CD8-positive, alpha-beta memory T cell (primary cell): ENCODE measurements at regions not wholly inside any gene's neighbourhood (a gene's known extent, or its start where the extent isn't known, plus 50 kb on each side); places are given as distances from the start of the nearest gene placed in this dataset.

Experiments
- CTCF ChIA-PET: fragments of 350-600 bp; sonication (Branson Sonifier 250); formaldehyde crosslinking; loops from one replicate; lab custom pipeline; 2021; ENCODE audit warnings: antibody characterized with exemption; lab: Charles Lee
- POLR2A ChIA-PET: fragments of 350-600 bp; sonication (Branson Sonifier 250); formaldehyde crosslinking; loops from one replicate; lab custom pipeline; 2021; ENCODE audit warnings: antibody characterized with exemption; lab: Charles Lee
- DNase-seq, 5 donors: peaks; one replicate each; pipeline versions ENCODE4 v3.0.0 to v3.0.0-alpha.2; 2020 to 2022; ENCODE audit warnings: mixed read lengths in 1 of 5
- H3K27ac ChIP-seq: one replicate; pipeline ENCODE4 v1.7.0; 2013; ENCODE audit warnings: low read depth, mild to moderate bottlenecking, low read length, moderate library complexity
- H3K27me3 ChIP-seq: 2 replicates; pipeline ENCODE4 v1.7.0; 2013; ENCODE audit warnings: low read length, mild to moderate bottlenecking; ENCODE audit not compliant: insufficient read depth, poor library complexity, severe bottlenecking
- H3K36me3 ChIP-seq: 2 replicates; pipeline ENCODE4 v1.7.0; 2013; ENCODE audit warnings: mild to moderate bottlenecking, low read length, moderate library complexity; ENCODE audit not compliant: insufficient read depth
- H3K4me1 ChIP-seq: 2 replicates; pipeline ENCODE4 v1.7.0; 2013; ENCODE audit warnings: mild to moderate bottlenecking, low read length, moderate library complexity; ENCODE audit not compliant: insufficient read depth
- H3K4me3 ChIP-seq: 2 replicates; pipeline ENCODE4 v1.7.0; 2013; ENCODE audit warnings: mild to moderate bottlenecking, low read length
- H3K9me3 ChIP-seq: 2 replicates; pipeline ENCODE4 v1.7.0; 2013; ENCODE audit warnings: mild to moderate bottlenecking, low read length
- H3K27ac Mint-ChIP-seq, 8 donors: one replicate each; pipeline ENCODE4 v1.8.0; 2020 to 2021; ENCODE audit warnings: mixed read lengths in 8 of 8, mild to moderate bottlenecking in 6 of 8, inconsistent platforms in 3 of 8, moderate library complexity in 3 of 8
- H3K27me3 Mint-ChIP-seq, 2 donors: one replicate each; pipeline ENCODE4 v1.8.0; 2020 to 2021; ENCODE audit warnings: mixed read lengths in 2 of 2, mild to moderate bottlenecking in 1 of 2, moderate library complexity in 1 of 2
- H3K36me3 Mint-ChIP-seq, 3 donors: one replicate each; pipeline ENCODE4 v1.8.0; 2020 to 2021; ENCODE audit warnings: mixed read lengths in 3 of 3, inconsistent platforms in 1 of 3, mild to moderate bottlenecking in 1 of 3
- H3K4me1 Mint-ChIP-seq, 3 donors: one replicate each; pipeline ENCODE4 v1.8.0; 2020 to 2021; ENCODE audit warnings: mixed read lengths in 3 of 3, inconsistent platforms in 1 of 3, mild to moderate bottlenecking in 1 of 3
- H3K4me3 Mint-ChIP-seq, 7 donors: one replicate each; pipeline ENCODE4 v1.8.0; 2020 to 2021; ENCODE audit warnings: mixed read lengths in 7 of 7, mild to moderate bottlenecking in 6 of 7, moderate library complexity in 4 of 7, inconsistent platforms in 2 of 7
- H3K9me3 Mint-ChIP-seq, 5 donors: one replicate each; pipeline ENCODE4 v1.8.0; 2020 to 2022; ENCODE audit warnings: mixed read lengths in 5 of 5, mild to moderate bottlenecking in 3 of 5, moderate library complexity in 2 of 5, inconsistent platforms in 1 of 5

DNA sequence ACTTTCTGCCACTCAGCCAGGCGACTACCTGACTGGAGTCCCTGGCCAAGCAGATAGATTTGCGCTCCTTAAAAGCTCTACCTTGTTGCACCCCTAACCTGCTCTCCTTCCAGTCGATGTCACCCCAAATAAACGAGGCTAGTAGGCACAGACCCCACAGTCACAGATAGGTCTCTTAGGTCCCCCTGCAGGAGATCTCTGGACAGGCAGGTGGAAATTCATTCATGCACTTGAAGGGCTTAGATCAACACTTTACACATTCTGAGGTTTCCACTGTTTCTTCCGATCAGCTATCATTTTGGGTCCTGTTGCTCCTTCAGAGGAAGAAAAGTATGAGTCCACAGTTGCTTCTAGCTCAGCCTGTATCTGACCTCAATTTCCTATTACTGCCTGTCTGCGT is 272.6 kb upstream of the FMN2 start:
- H3K4me3 ChIP-seq: no peak overlapping the region
- H3K27ac Mint-ChIP-seq: peak overlapping the region in 1 of 8 donors; percentile 32
- no peaks in the 10 kb centered on the region for H3K36me3 ChIP-seq
- H3K4me1 Mint-ChIP-seq: peaks cover 9 to 10% (median 9%) of the 10 kb centered on the region in 3 donors
- no peaks in the 10 kb centered on the region for H3K9me3 ChIP-seq
- H3K4me3 Mint-ChIP-seq: no peak overlapping the region
- H3K4me1 ChIP-seq: no peaks in the 10 kb centered on the region
- no peaks in the 10 kb centered on the region for H3K27me3 ChIP-seq
- H3K36me3 Mint-ChIP-seq: no peaks in the 10 kb centered on the region
- no peak for DNase-seq
- POLR2A ChIA-PET: interaction anchor here (0.6 kb wide), 1 partner anchor 277 kb away, joined by 3 read pairs; no protein-coding TSS in a partner anchor
- H3K27ac ChIP-seq: no peak overlapping the region
- CTCF ChIA-PET: interaction anchor here (1.2 to 1.7 kb wide), 3 partner anchors 17 to 234 kb away, joined by 3 to 4 read pairs (median 3); no protein-coding TSS in a partner anchor
- no peaks in the 10 kb centered on the region for H3K27me3 Mint-ChIP-seq
- H3K9me3 Mint-ChIP-seq: no peaks in the 10 kb centered on the region

DNA sequence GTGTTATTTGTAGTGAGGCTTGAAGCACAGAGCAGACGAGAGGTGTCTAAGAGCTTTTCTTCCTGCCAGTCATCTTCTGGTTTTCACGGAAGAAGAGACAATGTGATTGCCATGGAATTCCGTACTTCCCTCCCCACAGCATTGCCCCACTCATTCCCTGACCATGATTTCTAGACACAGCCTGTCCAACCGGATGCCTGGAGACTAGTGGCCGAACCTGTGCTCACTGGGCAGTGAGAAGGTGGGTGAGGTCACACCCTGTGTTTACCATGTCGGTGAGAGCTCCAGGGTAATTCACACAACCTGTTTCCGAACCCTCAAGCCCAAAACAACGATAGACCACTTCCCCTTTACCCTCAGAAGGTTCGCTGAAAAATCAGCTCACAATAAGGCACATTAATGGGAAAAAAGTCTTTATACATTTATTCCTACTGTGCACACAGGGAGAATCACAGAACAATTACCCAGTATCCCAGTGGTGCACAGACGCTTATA is 271.9 kb upstream of the FMN2 start:
- peaks cover 3 to 5% (median 5%) of the 10 kb centered on the region in 3 donors for H3K4me1 Mint-ChIP-seq
- H3K36me3 Mint-ChIP-seq: no peaks in the 10 kb centered on the region
- Histone ChIP-seq H3K4me1 (no peaks in the 10 kb centered on the region), H3K9me3 (no peaks in the 10 kb centered on the region), H3K27ac (no peak overlapping the region), H3K36me3 (no peaks in the 10 kb centered on the region), H3K27me3 (no peaks in the 10 kb centered on the region), H3K4me3 (no peak overlapping the region)
- H3K27me3 Mint-ChIP-seq: no peaks in the 10 kb centered on the region
- H3K27ac Mint-ChIP-seq: no peak overlapping the region
- ChIA-PET POLR2A (no interaction called here), CTCF (interaction anchor here (1.2 to 1.4 kb wide), 2 partner anchors 232 to 235 kb away, joined by 3 read pairs; no protein-coding TSS in a partner anchor)
- no peak for DNase-seq
- no peaks in the 10 kb centered on the region for H3K9me3 Mint-ChIP-seq
- no peak overlapping the region for H3K4me3 Mint-ChIP-seq

DNA sequence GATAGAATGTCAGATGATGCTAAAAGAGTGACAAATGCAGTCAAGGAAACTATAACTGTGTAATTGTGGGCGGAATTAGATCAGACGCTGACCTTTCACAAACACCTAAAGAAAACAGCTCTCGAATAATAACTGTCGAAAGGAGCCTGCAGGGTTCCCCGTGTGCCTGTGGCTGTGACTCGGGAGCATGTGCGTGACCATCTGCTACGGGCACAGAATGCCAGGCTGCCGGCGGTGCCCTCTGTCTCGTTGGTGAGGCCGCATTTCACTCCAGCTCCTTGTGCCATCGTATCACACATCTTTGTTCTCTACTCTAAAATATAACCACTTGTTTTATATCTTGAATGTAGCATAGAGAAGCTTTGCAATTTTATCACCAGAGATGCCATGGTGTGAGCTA is 267.8 kb upstream of the FMN2 start:
- CTCF ChIA-PET: no interaction called here
- H3K27me3 Mint-ChIP-seq: no peaks in the 10 kb centered on the region
- no peak overlapping the region for H3K27ac Mint-ChIP-seq

DNA sequence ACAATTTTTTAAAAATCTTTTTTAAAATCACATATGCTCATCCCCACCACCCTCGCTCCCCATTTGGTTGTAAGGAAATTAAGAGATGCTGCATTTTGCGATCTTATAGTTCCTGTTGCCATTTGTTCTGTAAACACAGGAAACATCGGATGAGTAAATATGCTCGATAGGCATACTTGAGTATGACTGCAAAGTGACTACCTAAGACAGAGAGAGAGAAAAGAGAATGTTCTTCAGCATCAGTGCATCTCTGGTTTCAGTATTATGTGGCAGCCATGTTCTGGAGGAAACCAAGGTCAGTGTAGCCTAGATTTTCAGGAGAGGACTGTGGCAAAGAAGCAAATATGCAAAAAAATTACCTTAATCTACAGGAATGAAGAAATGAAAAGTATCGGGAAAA is 265.5 kb upstream of the FMN2 start:
- Mint-ChIP-seq H3K4me1 (no peaks in the 10 kb centered on the region), H3K27ac (no peak overlapping the region), H3K27me3 (peaks cover 0 to 2% of the 10 kb centered on the region in 2 donors), H3K9me3 (no peaks in the 10 kb centered on the region), H3K36me3 (no peaks in the 10 kb centered on the region), H3K4me3 (no peak overlapping the region)
- DNase-seq: no peak
- H3K36me3 ChIP-seq: no peaks in the 10 kb centered on the region
- H3K4me1 ChIP-seq: no peaks in the 10 kb centered on the region
- H3K27me3 ChIP-seq: no peaks in the 10 kb centered on the region
- H3K4me3 ChIP-seq: no peak overlapping the region
- ChIA-PET POLR2A (no interaction called here), CTCF (no interaction called here)
- no peak overlapping the region for H3K27ac ChIP-seq
- H3K9me3 ChIP-seq: no peaks in the 10 kb centered on the region

More for the DNA sequence above, 267.8 kb upstream of the FMN2 start:
- H3K27me3 ChIP-seq: no peaks in the 10 kb centered on the region
- POLR2A ChIA-PET: no interaction called here
- Mint-ChIP-seq H3K36me3 (no peaks in the 10 kb centered on the region), H3K4me1 (no peaks in the 10 kb centered on the region), H3K9me3 (no peaks in the 10 kb centered on the region), H3K4me3 (no peak overlapping the region)
- DNase-seq: no peak
- H3K9me3 ChIP-seq: no peaks in the 10 kb centered on the region
- H3K4me1 ChIP-seq: no peaks in the 10 kb centered on the region
- H3K4me3 ChIP-seq: no peak overlapping the region
- no peaks in the 10 kb centered on the region for H3K36me3 ChIP-seq
- H3K27ac ChIP-seq: no peak overlapping the region

GRCh38 chr1:239826736-239827135 is 264.9 kb upstream of the FMN2 start:
- no peak for DNase-seq
- Mint-ChIP-seq H3K27ac (no peak overlapping the region), H3K36me3 (no peaks in the 10 kb centered on the region), H3K4me1 (no peaks in the 10 kb centered on the region), H3K27me3 (peaks cover 0 to 2% of the 10 kb centered on the region in 2 donors), H3K4me3 (no peak overlapping the region), H3K9me3 (no peaks in the 10 kb centered on the region)
- Histone ChIP-seq H3K27me3 (no peaks in the 10 kb centered on the region), H3K4me3 (no peak overlapping the region), H3K36me3 (no peaks in the 10 kb centered on the region), H3K4me1 (no peaks in the 10 kb centered on the region), H3K9me3 (no peaks in the 10 kb centered on the region), H3K27ac (no peak overlapping the region)
- CTCF ChIA-PET: no interaction called here
- POLR2A ChIA-PET: no interaction called here

DNA sequence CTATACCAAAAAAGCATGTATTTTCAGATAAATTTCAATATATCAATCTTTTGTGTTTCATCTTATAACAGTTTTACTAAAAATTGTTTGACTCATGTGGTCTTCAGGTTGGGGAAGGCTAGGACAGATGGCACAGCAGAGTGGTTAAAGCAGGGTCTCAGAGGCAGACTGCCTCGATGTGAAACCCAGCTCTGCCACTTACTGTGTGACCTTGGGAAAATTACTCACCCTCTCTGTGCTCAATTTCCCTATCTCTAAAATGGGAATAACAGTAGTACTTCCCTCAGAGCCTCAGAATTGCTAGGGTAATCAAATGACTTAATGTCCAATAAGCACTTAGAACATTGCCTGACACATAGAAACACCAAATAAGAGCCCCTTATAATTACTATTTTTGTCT is 262.1 kb upstream of the FMN2 start:
- ChIA-PET POLR2A (no interaction called here), CTCF (no interaction called here)
- Mint-ChIP-seq H3K4me1 (peaks cover 0 to 7% (median 3%) of the 10 kb centered on the region in 3 donors), H3K9me3 (no peaks in the 10 kb centered on the region), H3K27me3 (peaks cover 0 to 4% of the 10 kb centered on the region in 2 donors), H3K4me3 (no peak overlapping the region), H3K27ac (no peak overlapping the region), H3K36me3 (no peaks in the 10 kb centered on the region)
- Histone ChIP-seq H3K27ac (no peak overlapping the region), H3K36me3 (no peaks in the 10 kb centered on the region), H3K9me3 (no peaks in the 10 kb centered on the region), H3K4me1 (no peaks in the 10 kb centered on the region), H3K4me3 (no peak overlapping the region), H3K27me3 (no peaks in the 10 kb centered on the region)
- DNase-seq: no peak

DNA sequence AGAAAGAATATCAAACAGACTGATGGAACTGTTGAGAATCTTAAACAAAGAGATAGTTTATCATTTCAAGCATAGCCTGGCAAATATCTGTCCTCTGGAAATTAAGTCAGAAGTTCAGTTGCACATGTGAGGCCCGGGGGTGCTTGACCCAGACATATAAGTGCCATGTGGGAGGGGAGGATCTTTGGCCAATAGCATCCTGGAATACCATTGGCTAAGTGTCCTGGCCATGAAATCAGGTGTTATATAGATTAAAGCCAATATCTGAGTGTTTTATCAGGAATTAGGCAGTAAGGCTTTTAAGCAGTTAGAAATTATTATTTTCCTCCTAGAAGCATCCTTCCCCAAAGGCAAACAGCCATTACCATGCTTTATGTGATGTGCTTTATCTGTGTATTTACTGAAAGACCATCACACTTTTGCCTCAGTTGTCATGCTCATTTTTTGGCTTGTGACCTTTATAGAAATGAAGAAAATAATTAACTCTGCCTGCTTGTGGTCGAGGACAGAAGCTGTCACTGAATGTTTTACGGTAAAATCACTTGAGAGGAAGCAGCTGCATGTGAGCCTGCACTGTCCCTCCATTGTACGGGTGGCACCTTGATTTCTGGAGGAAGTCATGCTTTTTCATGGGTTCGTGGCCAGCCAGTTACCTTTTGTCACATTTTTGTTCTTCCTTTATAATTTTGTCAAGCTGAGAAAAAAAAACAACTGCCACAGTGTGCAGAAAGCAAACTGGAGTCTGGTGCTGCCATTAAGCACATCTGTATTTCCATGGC is 259.9 kb upstream of the FMN2 start:
- Histone ChIP-seq H3K9me3 (no peaks in the 10 kb centered on the region), H3K36me3 (no peaks in the 10 kb centered on the region), H3K27ac (no peak overlapping the region), H3K4me3 (no peak overlapping the region), H3K4me1 (no peaks in the 10 kb centered on the region), H3K27me3 (no peaks in the 10 kb centered on the region)
- no peaks in the 10 kb centered on the region for H3K9me3 Mint-ChIP-seq
- no peaks in the 10 kb centered on the region for H3K36me3 Mint-ChIP-seq
- peaks cover 0 to 7% (median 4%) of the 10 kb centered on the region in 3 donors for H3K4me1 Mint-ChIP-seq
- peaks cover 0 to 4% of the 10 kb centered on the region in 2 donors for H3K27me3 Mint-ChIP-seq
- ChIA-PET CTCF (no interaction called here), POLR2A (no interaction called here)
- no peak overlapping the region for H3K27ac Mint-ChIP-seq
- DNase-seq: no peak
- H3K4me3 Mint-ChIP-seq: no peak overlapping the region

DNA sequence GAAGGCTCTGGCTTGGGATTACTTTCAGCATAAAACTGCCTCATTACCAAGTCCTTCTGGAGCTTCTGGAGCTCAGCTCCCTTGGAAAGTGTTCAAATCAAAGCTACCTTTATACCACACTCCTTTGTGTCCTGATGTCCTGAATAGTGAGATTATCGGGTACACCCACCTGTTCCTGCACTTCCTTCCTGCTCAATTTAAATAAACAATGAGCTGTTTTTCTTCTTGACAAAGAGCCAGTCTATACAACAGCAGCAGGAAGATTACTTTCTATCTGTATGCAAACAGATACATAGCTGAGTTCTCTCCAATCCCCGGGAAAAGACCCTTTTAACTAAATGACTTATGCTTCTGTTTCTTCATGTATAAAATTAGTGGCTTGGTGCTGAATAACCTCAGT is 258.0 kb upstream of the FMN2 start:
- H3K27me3 Mint-ChIP-seq: peaks cover 0 to 4% of the 10 kb centered on the region in 2 donors
- DNase-seq: no peak
- CTCF ChIA-PET: no interaction called here
- H3K9me3 Mint-ChIP-seq: no peaks in the 10 kb centered on the region
- POLR2A ChIA-PET: no interaction called here
- Histone ChIP-seq H3K4me1 (no peaks in the 10 kb centered on the region), H3K4me3 (no peak overlapping the region), H3K27me3 (no peaks in the 10 kb centered on the region), H3K27ac (no peak overlapping the region), H3K36me3 (no peaks in the 10 kb centered on the region), H3K9me3 (no peaks in the 10 kb centered on the region)
- no peak overlapping the region for H3K4me3 Mint-ChIP-seq
- H3K36me3 Mint-ChIP-seq: no peaks in the 10 kb centered on the region
- H3K4me1 Mint-ChIP-seq: peaks cover 0 to 7% (median 4%) of the 10 kb centered on the region in 3 donors
- no peak overlapping the region for H3K27ac Mint-ChIP-seq
